NCI-H2227 (cell line): ENCODE measurements at regions not wholly inside any gene's neighbourhood (a gene's known extent, or its start where the extent isn't known, plus 50 kb on each side); places are given as distances from the start of the nearest gene placed in this dataset.
"Not testable (repeated sequence)": the region's sequence is repeated elsewhere in the genome, so short reads cannot be mapped to it uniquely, and the experiment has no call there.

Source experiments
- DNase-seq: peaks from one replicate; lab custom pipeline; 2025; ENCODE audit not compliant: unreplicated experiment; lab: John Stamatoyannopoulos, UW

DNA sequence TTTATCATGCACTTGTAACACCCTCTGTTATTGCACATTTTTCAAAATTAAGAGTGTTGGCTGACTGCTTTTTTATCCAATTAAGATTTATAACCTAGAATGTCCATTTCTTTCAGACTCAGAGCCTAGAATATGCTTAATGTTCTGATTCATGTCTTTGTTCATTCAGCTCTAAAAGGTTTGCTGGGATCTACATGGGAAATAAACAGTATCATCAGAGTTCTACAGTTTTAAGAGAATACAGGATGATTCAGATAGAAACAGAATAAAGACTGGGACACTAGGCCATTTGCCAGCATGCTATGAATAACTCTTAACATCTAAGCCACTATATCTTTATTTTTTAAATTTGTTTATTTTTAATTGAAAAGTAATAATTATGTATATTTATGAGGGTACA, 713.7 kb upstream of the CHAC2 start:
- no peak for DNase-seq

DNA sequence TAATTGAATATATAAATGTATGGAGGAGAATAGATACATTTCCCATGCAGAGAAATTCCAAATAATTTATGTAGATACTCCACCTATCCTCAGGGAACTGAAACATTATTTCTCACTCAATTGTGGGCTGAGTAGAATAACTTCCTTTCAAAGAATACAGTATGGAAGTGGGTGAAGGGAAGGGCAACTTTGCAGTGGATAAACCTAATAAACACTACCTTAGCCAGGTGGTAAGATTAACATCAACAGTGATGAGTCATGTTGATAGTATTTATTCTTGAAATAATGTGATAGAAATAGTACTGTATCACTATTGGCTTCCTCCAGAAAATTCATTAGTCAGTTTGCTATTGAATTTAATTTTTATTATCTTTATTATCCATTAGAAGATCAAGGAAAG, 716.4 kb upstream of the CHAC2 start:
- DNase-seq: no peak

DNA sequence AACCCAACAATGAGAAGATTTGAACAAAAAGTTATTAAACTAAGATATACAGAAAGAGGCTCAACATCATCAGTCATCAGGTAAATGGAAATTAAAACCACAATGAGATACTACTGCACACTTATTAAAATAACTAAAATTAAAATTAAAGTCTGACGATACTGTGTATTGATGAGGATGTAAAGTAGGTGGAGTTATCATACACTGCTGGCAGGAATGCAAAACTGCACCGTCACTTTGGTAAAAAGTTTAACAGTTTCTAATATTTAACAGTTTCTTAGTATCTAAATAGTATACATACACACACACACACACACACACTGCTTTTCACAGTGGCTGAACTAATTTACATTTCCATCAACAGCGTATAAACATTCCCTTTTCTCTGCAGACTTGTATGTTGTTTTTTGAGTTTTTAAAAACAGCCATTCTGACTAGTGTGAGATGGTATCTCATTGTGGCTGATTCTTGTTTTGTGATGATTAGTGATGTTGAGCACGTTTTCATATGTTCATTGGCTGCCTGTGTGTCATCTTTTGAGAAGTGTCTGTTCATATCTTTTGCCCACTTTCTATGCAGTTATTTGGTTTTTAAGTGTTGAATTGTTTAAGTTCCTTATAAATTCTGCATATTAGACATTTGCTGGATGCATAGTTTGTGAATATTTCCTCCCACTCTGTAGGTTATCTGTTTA, 726.9 kb upstream of the CHAC2 start:
- DNase-seq: no peak

DNA sequence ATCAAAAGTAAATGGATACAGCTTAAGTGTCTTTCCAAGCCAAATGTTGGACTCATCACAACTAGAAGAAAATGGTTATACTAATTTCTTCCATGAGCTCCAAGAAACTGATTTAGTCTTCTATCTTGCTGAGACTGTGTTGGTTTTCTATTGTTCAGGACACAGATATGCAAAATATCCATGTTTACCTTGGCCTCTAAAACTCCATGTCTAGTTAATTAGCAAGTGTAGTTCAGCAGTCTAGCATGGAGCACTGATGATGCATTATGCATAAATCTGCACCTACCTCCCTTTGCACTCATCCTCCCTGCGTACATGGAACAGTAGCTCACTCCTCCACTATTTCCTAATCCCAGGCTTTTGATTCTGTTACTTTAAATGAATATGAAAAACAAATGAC, 731.4 kb upstream of the CHAC2 start:
- DNase-seq: no peak

DNA sequence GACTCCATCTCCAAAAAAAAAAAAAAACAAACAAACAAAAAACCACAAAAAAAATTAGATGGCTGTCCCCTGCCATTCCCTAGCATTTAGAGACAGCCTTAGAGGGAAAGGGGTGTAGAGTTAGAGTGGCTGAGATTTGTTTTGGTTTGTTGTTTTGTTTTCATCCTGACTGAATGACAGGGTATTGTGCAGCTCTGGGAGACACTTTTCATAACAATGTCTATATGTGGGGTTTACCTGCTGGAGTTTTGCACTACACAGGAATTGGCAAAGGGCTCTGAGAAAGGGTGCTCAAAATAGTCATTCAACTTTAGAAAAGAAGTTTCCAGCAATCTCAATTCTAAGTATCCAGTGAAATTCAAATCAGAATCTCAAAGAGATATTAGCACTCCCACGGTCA, 732.5 kb upstream of the CHAC2 start:
- no peak for DNase-seq

- no peak for DNase-seq
Measured at GRCh38 chr2:53033411-53033810, 734.2 kb upstream of the CHAC2 start.

GRCh38 chr2:53028746-53029423, 738.7 kb upstream of the CHAC2 start:
- DNase-seq: no peak

DNA sequence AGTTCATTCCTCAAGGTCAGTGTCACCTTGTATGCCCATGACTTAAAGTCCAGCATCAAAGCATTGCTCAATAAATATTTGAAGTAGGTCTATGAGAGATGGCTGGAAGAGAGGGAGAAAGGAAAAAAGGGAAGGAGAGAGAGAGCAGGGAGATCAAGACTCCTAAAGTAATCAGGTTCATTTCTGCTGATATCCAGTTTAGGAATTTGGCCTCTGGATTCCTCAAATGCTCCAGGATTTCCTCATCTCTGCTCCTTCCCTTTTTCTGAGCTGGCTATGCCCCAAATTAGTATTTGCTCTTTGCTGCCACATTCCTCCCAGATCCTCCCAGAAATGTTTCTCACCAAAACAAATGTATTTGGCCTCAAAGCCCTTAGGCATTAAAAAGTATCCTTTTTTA, 739.4 kb upstream of the CHAC2 start:
- no peak for DNase-seq

DNA sequence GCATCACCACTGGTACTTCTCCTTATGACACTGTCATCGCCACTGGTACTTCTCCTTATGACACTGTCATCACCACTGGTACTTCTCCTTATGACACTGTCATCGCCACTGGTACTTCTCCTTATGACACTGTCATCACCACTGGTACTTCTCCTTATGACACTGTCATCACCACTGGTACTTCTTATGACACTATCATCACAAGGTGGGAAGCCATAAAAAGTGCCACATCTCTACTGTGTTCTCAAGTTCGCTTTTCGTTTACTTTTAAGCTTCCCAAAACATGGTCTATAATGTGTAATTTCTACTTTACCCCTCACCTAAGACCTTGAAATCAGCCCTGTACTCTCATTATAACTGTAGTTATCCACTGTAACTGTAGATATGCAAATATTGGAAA, 745.4 kb upstream of the CHAC2 start:
- DNase-seq: not testable (repeated sequence)

DNA sequence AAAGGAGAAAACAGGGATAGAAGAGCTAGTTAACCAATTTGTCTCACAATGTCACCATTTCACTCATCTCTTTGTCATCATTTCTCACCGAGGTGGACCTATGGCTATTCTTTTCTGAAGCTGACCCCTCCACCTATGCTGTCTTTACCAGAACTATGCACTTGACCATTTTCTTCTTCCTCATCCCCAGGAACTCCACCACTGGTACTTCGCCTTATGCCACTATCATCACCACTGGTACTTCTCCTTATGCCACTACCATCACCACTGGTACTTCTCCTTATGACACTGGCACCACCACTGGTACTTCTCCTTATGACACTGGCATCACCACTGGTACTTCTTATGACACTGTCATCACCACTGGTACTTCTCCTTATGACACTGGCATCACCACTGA, 745.8 kb upstream of the CHAC2 start:
- DNase-seq: no peak

GRCh38 chr2:53021292-53021691, 746.3 kb upstream of the CHAC2 start:
- DNase-seq: no peak

- DNase-seq: no peak
Measured at GRCh38 chr2:53018825-53019425, 748.7 kb upstream of the CHAC2 start.

DNA sequence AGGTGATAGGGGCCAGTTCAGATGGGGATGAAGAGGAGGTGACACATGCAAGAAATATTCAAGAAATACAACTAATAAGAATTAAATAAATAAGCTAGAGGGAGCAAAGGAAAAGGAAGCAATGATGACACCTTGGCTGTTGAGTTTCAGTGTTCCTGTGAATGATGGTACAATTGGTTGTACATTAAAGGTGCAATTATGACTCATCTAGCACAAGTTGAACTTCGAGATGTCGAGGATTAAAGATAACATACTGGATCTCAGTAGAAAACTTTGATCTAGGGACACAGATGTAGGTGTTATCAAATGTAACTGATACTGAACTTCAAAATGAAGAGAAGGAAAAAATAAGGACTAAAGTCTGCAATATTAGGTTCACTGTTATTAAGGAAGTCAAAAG, 760.6 kb upstream of the CHAC2 start:
- DNase-seq: no peak

GRCh38 chr2:53004413-53004812, 763.2 kb upstream of the CHAC2 start:
- DNase-seq: no peak

- no peak for DNase-seq
Measured at GRCh38 chr2:52995424-52995823, 772.2 kb upstream of the CHAC2 start.

- DNase-seq: no peak
Measured at GRCh38 chr2:52976143-52976949, 791.3 kb upstream of the CHAC2 start.

DNA sequence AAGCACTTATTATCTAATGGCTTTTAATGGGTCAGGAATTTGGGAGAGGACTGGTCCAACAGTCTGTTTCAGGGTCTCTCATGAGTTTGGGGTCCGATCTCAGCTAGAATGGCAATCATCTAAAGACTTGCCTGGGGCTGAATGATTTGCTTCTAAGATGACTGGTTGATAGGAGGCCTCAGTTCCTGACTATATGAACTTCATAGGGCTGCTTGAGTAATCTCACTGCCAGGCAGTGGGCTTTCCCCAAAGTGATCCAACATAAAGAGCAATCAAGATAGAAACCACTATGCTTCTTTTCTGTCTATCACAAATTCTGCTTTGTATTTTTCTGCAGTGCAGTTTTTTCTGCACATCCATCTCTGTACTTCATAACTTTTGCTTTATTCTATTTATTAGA, 793.5 kb upstream of the CHAC2 start:
- DNase-seq: no peak

DNA sequence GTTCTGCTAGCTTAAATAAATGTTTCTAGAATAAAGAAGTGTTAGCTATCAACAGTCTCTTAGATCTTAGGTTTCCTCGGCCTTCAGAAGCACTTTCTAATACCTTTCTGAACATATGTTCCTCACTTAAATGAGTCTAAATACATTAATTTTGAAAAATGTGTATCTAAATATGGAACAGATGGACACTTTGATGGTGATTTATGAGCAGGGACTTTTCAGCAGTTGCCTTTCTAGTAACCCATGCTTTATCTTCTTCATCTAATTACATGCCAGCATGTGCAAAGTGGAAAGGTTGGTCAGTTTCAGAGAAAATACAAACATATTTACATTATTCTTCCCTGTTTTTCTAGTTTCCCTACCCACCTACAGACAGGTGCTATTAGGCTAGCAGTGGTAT, 797.0 kb upstream of the CHAC2 start:
- no peak for DNase-seq

GRCh38 chr2:52968043-52968442, 799.6 kb upstream of the CHAC2 start:
- DNase-seq: no peak

DNA sequence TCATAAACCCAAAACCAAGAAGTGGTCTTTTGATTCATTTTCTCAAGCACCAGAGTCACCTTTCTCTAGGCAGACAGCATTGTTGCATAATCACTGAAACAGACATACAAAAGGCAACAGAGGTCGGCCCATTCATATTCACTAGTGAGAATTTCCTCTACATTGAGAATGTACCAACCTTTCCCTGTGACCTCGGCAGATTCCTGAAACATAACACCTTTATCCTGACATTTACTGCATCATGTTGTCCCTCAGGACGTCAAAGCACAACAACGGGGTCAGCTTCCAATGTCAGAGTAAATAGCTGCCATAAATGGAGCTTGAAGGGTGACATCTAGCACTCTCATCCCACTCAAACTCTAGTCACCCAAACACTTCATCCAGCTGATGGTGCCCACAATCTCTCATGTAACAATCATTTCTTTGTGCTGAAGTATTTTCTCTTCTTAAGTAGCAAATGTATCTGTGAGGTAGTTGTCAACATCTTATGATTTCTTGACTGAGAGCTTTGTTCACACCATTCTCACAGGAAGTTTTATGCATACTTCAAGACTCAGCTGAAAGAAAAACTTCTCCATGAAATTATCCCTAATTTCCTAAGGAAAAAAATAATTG, 802.6 kb upstream of the CHAC2 start:
- DNase-seq: no peak

GRCh38 chr2:52961403-52961802, 806.2 kb upstream of the CHAC2 start:
- DNase-seq: no peak
